Caco-2 (cell line): ENCODE measurements at regions not wholly inside any gene's neighbourhood (a gene's known extent, or its start where the extent isn't known, plus 50 kb on each side); places are given as distances from the start of the nearest gene placed in this dataset.

Experiments used
- BruUV-seq: library from RNA; stranded (reverse); fragments of 400-500 nt; replicated peaks from 2 replicates; lab custom pipeline; 2021; lab: Mats Ljungman, UMichigan
- CTCF ChIA-PET: fragments of 300-600 bp; sonication (Branson Sonifier 250); formaldehyde crosslinking; loops from one replicate; lab custom pipeline; 2022; ENCODE audit warnings: antibody characterized with exemption; lab: Charles Lee
- POLR2A ChIA-PET: fragments of 300-600 bp; sonication (Branson Sonifier 250); formaldehyde crosslinking; loops from one replicate; lab custom pipeline; 2022; ENCODE audit warnings: antibody characterized with exemption; lab: Charles Lee
- DNase-seq, 2 experiments: peaks; one replicate each; pipeline versions ENCODE4 v3.0.0 to v3.0.0-alpha.2; 2020 to 2022
- H3K27me3 ChIP-seq: replicated peaks from 2 replicates; pipeline ENCODE4 v1.6.0; 2011; ENCODE audit warnings: low read length; ENCODE audit not compliant: control insufficient read depth, insufficient read depth
- H3K36me3 ChIP-seq: 2 replicates; pipeline ENCODE4 v1.5.1; 2011; ENCODE audit warnings: low read length; ENCODE audit not compliant: control insufficient read depth, insufficient read depth
- H3K4me1 ChIP-seq: fragments of 250-450 bp; sonication (Bioruptor Pico); 2 replicates; pipeline ENCODE4 v1.5.1; 2020; ENCODE audit warnings: mild to moderate bottlenecking
- H3K4me3 ChIP-seq: 2 replicates; pipeline ENCODE4 v1.5.1; 2011; ENCODE audit warnings: low read depth, mild to moderate bottlenecking, control low read depth, low read length
- H3K9me3 ChIP-seq: fragments of 250-450 bp; sonication (Bioruptor Pico); 2 replicates; pipeline ENCODE4 v1.5.1; 2020; ENCODE audit warnings: mild to moderate bottlenecking, moderate library complexity
- H3K27ac Mint-ChIP-seq: one replicate; pipeline ENCODE4 v1.8.0; 2022; ENCODE audit warnings: mixed read lengths; ENCODE audit not compliant: unreplicated experiment
- H3K27me3 Mint-ChIP-seq: one replicate; pipeline ENCODE4 v1.8.0; 2022; ENCODE audit warnings: mixed read lengths; ENCODE audit not compliant: insufficient read depth, unreplicated experiment
- H3K36me3 Mint-ChIP-seq: one replicate; pipeline ENCODE4 v1.8.0; 2022; ENCODE audit warnings: mild to moderate bottlenecking, mixed read lengths; ENCODE audit not compliant: insufficient read depth, unreplicated experiment
- H3K4me1 Mint-ChIP-seq: one replicate; pipeline ENCODE4 v1.8.0; 2022; ENCODE audit warnings: low read depth, mixed read lengths; ENCODE audit not compliant: unreplicated experiment
- H3K4me3 Mint-ChIP-seq: one replicate; pipeline ENCODE4 v1.8.0; 2022; ENCODE audit warnings: mild to moderate bottlenecking, moderate library complexity, mixed read lengths; ENCODE audit not compliant: unreplicated experiment
- H3K9me3 Mint-ChIP-seq: one replicate; pipeline ENCODE4 v1.8.0; 2022; ENCODE audit warnings: mixed read lengths; ENCODE audit not compliant: unreplicated experiment
- CTCF ChIP-seq, 2 experiments: fragments of 200-600 bp in 1 of 2; IDR thresholded peaks; 1 replicate in 1 of 2; 2 replicates in 1 of 2; pipeline versions ENCODE4 v1.5.1 to v1.8.0; 2011 to 2022; ENCODE audit warnings: antibody characterized with exemption in 1 of 2, control low read depth in 1 of 2, inconsistent platforms in 1 of 2, low read depth in 1 of 2, low read length in 1 of 2, mild to moderate bottlenecking in 1 of 2, moderate library complexity in 1 of 2; ENCODE audit not compliant: insufficient read depth in 1 of 2, severe bottlenecking in 1 of 2, unreplicated experiment in 1 of 2
- intact Hi-C: fragments of 100-400 bp; cut with micrococcal nuclease; formaldehyde crosslinking; loops from one replicate; pipeline ENCODE4 v1.10.0; 2022; ENCODE audit not compliant: unreplicated experiment

- Histone ChIP-seq H3K4me3 (no peak overlapping the region), H3K4me1 (no peaks in the 10 kb centered on the region), H3K36me3 (no peaks in the 10 kb centered on the region), H3K9me3 (no peaks in the 10 kb centered on the region), H3K27me3 (no peaks in the 10 kb centered on the region)
- ChIA-PET POLR2A (no interaction called here), CTCF (no interaction called here)
- TF ChIP-seq CTCF (IDR thresholded peaks at IDR 0.05; ENCODE audit: insufficient read depth in 1 of 2, low read depth in 1 of 2, low read length in 1 of 2, severe bottlenecking in 1 of 2, unreplicated experiment in 1 of 2) = no peak
- H3K9me3 Mint-ChIP-seq = peaks cover 10% of the 10 kb centered on the region
- DNase-seq = no peak
- H3K27ac Mint-ChIP-seq = no peak overlapping the region
- peaks cover 7% of the 10 kb centered on the region for H3K4me1 Mint-ChIP-seq
- H3K36me3 Mint-ChIP-seq = no peaks in the 10 kb centered on the region
- no TSS peak for BruUV-seq
- no peaks in the 10 kb centered on the region for H3K27me3 Mint-ChIP-seq
- H3K4me3 Mint-ChIP-seq = no peak overlapping the region
- intact Hi-C loops = no loop called here
These were observed 397.6 kb upstream of the TMTC1 start for GRCh38 chr12:30181334-30181733.

GRCh38 chr12:30180602-30181001 is 396.9 kb upstream of the TMTC1 start:
- Mint-ChIP-seq H3K27ac (no peak overlapping the region), H3K9me3 (peaks cover 10% of the 10 kb centered on the region), H3K36me3 (no peaks in the 10 kb centered on the region), H3K4me3 (no peak overlapping the region), H3K27me3 (no peaks in the 10 kb centered on the region), H3K4me1 (peaks cover 7% of the 10 kb centered on the region)
- H3K27me3 ChIP-seq = no peaks in the 10 kb centered on the region
- H3K4me1 ChIP-seq = no peaks in the 10 kb centered on the region
- no peak overlapping the region for H3K4me3 ChIP-seq
- no TSS peak for BruUV-seq
- ChIA-PET POLR2A (no interaction called here), CTCF (no interaction called here)
- TF ChIP-seq CTCF (IDR thresholded peaks at IDR 0.05; ENCODE audit: insufficient read depth in 1 of 2, low read depth in 1 of 2, low read length in 1 of 2, severe bottlenecking in 1 of 2, unreplicated experiment in 1 of 2) = no peak
- intact Hi-C loops = no loop called here
- no peak for DNase-seq
- H3K9me3 ChIP-seq = no peaks in the 10 kb centered on the region
- H3K36me3 ChIP-seq = no peaks in the 10 kb centered on the region

GRCh38 chr12:30178916-30179315 is 395.2 kb upstream of the TMTC1 start:
- DNase-seq = no peak
- Histone ChIP-seq H3K36me3 (no peaks in the 10 kb centered on the region), H3K4me1 (no peaks in the 10 kb centered on the region), H3K27me3 (no peaks in the 10 kb centered on the region), H3K9me3 (no peaks in the 10 kb centered on the region), H3K4me3 (no peak overlapping the region)
- H3K27me3 Mint-ChIP-seq = no peaks in the 10 kb centered on the region
- intact Hi-C loops = no loop called here
- H3K4me1 Mint-ChIP-seq = peaks cover 7% of the 10 kb centered on the region
- ChIA-PET POLR2A (no interaction called here), CTCF (no interaction called here)
- no peak for TF ChIP-seq CTCF (IDR thresholded peaks at IDR 0.05; ENCODE audit: insufficient read depth in 1 of 2, low read depth in 1 of 2, low read length in 1 of 2, severe bottlenecking in 1 of 2, unreplicated experiment in 1 of 2)
- H3K36me3 Mint-ChIP-seq = no peaks in the 10 kb centered on the region
- BruUV-seq = no TSS peak
- no peak overlapping the region for H3K4me3 Mint-ChIP-seq
- H3K9me3 Mint-ChIP-seq = peaks cover 10% of the 10 kb centered on the region
- no peak overlapping the region for H3K27ac Mint-ChIP-seq
